ENCODE measurements at regions not wholly inside any gene's neighbourhood (a gene's known extent, or its start where the extent isn't known, plus 50 kb on each side); places are given as distances from the start of the nearest gene placed in this dataset.
"Not testable (repeated sequence)": the region's sequence is repeated elsewhere in the genome, so short reads cannot be mapped to it uniquely, and the experiment has no call there.

DNA sequence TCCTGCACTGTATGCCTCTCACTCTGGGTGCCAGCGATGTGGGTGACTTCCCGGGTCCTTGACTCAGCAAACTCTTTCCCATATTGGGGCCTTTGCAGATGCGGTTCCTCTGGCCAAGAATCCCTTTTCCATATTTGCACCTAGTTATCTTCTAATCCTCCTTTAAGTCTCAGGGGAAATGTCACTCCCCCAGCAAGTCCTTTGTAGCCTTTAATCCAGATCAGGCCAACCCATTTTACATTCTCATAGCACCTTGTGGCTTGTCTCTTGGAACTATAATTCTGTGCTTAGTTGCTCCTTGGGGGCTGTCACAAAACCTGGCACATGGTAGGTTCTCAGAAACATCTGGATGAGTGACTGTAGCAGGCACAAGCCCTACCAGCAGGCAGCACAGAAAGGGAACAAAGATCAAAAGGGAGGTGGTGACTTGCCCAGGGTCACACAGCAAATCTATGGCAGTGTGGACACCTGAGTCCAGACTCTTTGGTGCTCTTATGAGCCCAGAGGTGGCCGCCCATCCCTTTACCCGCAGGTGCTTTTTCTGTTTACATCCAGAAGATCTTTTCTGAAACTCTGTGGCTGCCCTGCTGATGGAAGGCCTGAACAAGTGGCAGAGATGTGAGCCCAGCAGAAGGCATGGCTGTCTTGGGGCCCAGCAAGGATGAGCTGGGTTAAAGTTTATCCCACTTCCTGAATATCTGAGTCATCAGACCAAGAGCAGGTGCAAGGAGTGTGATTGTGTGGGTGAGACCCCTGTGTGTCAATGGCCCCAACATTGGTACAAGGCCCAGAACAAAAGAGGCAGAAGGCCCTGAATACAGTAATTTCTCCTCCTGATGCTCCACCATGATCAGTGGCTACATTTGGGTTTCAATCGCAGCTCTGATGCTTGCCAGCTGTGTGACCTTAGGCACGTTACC, 78.6 kb upstream of the GRK3 start:
- DNase-seq: no peak

DNA sequence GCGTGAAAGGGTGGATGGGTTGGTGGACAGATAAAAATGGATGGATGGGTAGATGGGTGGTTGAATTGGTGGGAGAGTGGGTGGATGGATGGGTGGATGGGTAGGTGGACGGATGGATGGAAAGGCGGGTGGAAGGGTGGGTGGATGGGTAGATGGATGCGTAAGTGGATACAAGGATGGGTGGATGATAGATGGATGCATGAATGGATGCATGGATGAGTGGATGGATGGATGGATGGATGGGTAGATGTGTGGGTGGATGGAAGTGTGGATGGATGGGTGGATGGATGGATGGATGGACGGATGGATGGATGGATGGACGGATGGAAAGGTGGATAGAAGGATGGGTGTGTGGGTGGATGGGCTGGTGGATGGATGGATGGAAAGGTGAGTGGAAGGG, 77.0 kb upstream of the GRK3 start:
- no peak for DNase-seq

DNA sequence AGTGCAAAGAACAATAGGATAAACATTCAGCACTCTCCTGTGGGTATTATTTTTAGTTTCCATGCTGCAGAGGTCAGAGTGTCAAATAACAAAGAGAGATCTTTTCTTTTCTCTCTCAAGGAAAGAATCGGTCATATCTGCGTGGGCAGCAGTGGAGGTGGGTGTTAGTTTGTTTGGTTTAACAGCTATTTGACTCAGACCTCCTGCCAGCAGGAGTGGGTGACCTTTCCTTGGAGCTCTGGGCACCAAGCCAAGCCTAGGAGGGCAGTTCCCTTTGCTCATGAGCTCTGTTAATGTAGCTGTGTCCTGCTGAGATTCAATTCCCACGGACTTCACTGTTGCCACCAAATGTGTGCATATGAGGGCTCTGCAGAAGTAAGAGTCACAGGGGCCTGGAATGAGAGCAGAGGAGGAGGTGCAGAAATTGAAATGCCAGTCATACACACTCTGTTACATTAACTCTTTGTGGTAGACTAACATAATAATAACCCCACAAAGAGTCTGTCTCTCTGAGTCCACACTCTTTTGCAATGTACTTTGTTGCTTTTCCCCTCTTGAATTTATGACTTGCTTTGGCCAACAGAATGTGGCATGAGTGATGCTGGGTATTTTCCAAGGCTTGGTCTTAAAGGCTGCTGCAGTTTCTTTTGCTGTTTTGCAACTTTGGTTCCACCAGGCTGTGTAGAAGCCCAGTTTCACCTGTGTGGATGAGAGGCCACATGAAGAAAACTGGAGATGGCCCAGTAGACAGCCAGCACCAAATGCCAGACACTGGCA, 76.0 kb upstream of the GRK3 start:
- peak in 17 of 56 donors; percentile 2 to 44 (median 17) for DNase-seq

DNA sequence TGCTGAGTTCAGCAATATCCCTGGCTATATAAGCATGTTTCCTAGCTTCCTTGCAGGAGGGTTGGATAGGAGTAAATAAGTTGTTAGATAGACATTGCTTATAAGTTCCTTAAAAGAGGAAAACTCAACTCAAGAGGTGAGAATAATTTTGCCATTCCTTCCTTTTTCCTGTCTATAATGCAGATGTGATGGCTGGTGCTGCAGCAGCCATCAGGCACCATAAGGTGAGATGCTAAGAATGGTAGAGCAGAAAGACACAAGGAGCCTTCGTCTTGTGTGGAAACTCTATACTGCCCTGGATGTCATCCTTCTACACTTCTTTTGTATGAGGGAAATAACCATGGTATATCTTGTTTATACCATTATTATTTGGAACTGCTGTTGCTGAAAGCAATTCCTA, 74.5 kb upstream of the GRK3 start:
- no peak for DNase-seq

DNA sequence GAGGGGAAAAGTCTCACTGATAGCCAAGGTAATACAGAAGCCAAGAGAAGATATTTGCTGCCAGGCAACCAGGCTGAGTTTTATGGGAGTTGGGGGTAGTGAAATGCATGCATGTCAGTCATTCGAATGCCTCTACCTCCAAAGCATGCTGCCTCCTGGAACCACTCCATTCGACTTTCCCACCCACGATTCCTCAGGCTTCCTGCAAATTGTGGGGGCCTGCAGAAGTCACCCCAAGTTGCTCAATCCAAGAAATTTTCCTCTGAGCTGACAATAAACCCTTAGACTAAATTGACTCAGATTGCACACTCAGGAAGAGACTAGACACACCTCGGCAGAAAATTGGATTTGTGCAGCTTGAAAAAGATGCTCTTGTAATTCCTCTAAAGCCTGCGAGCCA, 73.6 kb upstream of the GRK3 start:
- DNase-seq: peak in 3 of 56 donors; percentile 6 to 18 (median 6)

DNA sequence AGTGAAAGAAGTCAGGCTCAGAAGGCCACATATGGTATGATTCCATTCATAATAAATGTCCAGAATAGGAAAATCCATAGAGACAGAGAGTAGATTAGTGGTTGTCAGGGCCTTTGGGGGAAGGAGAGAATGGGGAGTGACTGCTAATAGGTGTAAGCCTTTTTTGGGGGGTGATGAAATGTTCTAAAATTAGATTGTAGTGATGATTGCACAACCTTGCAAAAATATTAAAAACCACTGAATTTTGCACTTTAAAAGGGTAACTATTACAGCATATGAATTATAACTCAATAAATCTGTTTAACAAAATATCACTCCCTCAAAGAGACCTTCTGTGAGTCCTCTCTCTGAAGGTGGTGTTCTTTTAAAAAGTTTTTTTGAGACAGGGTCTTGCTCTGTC, 72.3 kb upstream of the GRK3 start:
- DNase-seq: no peak

DNA sequence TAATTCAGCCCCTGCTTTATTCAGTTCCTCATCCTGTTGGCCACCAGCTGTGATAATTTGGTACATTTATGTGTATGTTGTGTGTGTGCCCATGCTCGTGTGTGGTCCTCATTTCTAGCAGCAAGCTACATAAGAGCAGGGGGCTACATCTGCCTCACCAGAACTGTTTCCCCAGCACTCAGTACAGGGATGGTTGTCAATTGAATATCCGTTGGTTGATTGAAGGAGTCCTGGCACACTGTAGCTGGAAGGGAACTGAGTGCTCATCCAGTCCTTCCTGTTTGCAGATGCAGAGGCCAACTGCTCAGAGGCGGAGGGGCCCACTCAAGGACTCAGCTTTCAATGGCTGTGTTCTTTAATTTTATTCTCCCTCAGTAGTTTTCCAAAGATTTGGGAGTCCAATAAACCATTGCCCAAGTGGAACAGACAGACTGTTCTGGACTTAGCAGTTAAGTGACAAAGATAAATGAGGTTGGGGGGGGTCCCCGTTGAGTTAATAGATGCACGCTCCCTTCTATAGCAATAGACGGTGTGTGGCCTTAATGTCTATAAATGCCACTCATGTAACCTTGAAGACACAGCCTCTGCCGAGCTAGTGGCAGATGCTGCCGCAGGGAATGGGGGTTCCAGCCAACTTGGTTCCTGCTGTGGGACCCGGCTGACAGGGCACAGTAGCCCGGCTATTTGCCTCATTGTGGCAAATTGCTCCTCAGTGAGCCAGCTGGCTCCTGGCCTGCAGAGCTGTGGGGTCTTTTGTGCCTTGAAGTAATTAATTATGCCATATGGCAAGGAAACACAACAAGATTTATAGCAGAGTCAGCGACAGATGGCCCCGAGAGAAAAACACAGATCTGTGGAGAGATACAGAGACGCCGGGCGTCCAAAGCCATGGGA, 71.4 kb upstream of the GRK3 start:
- DNase-seq: peak in 46 of 56 donors; percentile 13 to 85 (median 48)

DNA sequence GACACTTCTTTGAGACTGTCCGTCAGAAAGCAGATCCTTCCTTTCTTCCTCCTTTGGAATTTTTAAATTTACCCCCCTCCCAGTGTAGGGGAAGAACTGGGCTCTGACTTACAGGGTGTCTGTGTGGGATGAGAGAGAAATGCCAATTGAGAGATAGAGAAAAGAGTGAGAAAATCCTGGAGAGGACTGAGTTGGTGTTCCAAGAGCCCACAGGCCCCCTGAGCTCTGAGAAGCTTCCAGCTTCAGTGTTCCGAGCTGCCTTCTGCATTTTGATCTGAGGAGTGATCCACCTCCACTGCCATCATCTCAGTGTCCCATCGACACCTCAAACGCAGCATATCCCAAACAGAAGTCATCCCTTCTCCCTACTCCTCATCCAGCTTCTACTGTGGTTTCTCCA, 70.7 kb upstream of the GRK3 start:
- DNase-seq: peak in 2 of 56 donors; percentile 5 to 50

DNA sequence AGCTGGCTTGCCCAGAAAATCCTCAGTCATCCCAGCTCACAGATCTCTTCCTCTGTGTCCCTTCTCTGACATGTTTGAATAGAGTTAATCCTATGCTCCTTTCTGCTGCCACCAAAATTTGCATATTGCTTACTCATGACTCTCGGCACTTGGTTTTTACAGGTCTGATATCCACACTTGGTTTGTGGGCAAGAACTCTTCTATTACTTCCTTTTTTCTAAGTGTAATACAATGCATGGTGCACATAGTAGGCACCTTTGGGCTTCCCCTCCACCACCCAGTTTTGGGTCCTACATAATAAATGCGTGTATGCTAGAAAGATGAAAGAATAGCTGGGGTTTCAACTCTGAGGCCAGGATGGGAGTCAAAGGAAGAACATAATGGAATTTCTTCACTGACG, 69.7 kb upstream of the GRK3 start:
- DNase-seq: no peak

DNA sequence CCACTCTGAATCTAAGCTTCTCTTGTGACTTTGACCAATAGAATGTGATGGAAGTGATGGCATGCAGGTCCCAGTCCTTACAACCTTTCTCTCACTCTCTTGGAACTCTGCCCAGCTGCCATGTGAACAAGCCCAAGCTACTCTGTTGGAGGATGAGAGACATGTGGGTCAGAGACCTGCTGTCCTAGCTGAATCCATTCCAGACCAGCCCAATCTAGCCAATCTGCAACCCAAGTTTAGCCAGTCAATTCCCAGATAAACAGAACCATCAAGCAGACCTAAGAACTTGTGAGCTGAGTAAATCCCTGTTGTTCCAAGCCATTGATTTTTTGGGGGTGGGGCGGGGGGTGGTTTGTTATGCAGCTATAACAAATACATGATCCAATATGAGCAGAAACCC, 69.2 kb upstream of the GRK3 start:
- no peak for DNase-seq

DNA sequence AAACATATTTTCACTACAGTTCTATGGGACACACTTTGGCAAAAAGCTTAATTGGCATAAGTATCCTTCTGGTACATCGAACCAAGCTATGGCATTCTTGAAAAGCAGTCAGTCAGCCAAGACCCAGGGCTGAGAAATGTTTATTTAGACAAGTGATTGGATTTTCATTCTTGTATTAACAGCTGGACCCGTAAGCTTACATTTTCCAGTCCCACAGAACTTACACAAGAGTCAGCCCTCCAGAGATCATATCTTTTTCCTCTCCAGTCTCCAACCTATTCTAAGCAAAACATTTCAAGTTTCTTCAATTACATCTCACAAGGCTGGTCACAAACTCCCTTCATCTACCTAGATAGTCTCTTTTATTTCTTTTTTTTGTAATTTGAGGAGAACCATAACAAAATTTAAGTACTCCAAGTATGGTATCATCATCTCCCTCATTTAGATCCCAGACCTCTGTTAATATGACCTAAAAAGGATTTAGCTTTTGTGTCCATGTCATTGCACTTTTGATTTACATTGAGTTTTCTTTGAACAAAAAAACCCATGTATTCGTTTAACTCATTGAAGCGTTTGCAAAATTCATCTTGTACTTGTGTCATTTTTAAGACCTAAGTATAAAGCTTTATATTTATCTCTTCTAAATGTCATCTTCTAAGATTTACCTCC, 67.9 kb upstream of the GRK3 start:
- no peak for DNase-seq

DNA sequence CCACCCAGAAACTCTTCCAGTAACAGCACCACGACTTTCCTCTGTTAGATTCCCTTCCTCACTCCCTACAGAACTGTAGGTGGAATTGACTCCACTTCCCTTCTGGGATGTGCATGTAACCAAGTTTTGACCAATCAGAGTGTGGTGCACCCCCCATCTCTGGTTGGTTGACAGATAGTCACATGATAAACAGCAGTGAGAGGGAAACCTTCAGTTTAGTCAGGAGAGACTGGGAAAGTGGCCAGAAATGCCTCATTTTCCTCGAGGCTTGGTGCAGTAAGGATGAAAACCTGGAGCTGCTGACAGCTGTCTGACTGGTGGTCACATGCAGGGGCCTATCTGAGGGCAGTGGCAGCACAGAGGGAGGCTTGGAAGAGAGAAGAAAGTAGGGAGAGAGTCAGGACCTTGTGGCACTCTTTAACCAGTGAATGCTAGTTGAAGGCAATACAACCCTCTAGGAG, 67.3 kb upstream of the GRK3 start:
- no peak for DNase-seq

DNA sequence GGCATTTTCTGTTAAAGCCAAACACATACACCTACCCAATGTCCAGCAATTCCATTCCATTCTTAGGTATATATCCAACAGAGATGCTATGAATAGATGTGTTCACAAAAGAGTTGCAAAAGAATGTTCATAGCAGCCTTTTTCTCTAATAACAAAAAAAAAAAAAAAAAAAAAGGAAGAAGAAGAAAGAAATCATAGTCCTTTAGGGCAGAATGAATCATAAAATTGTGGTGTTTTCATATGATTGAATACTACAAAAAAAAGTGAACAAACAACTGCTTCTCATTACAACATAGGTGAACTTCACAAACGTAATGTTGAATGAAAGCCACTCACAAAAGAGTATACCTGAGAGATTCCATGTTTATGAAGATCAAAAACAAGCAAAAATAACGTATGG, 66.8 kb upstream of the GRK3 start:
- DNase-seq: no peak

DNA sequence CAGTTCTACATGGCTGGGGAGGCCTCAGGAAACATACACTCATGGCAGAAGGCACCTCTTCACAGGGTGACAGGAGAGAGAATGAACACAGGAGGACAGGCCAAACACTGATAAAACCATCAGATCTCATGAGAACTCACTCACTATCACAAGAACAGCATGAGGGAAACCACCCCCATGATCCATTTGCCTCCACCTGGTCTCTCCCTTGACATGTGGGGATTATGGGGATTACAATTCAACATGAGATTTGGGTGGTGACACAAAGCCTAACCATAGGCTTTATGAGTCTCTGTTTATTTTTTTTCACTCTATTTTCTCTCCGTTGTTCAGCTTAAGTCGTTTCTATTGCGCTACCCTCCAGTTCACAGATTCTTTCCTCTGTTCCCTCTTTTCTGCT, 63.8 kb upstream of the GRK3 start:
- DNase-seq: not testable (repeated sequence)

DNA sequence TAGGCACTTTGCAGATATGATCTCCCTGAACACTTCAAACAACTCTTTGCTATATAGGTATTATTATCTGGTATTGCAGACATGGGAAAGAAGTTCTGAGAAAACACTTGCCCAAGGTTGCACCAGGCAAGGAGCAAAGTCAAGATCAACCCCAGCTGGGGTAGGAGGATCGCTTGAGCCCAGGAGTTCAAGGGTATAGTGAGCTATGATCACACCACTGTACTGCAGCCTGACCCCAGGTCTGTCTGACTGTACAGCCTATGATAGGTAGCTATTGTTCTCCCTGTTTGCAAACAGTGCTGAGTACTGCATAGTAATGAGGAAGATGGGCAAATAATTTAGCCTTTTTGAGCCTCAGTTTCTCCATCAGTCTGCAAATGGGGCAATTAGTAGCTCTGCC, 60.5 kb upstream of the GRK3 start:
- DNase-seq: not testable (repeated sequence)

DNA sequence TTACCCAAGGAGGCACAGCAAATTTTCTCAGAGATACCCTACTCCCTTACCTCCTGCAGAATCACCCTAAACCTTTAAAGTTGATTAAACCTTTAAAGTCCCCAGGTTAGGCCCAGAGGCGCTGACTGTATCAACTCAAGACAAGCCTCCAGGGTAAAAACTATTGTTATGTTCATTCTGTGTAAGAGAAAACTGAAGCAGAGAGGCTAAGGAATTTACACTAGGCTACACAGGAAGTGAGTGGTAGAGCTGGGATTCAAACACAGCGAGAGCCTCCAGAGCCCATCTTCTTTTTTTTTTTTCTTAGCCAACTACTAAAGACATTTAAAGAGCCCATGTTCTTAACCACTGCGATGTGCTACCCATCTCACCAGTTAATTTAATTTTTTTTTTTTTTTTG, 56.3 kb upstream of the GRK3 start:
- no peak for DNase-seq

DNA sequence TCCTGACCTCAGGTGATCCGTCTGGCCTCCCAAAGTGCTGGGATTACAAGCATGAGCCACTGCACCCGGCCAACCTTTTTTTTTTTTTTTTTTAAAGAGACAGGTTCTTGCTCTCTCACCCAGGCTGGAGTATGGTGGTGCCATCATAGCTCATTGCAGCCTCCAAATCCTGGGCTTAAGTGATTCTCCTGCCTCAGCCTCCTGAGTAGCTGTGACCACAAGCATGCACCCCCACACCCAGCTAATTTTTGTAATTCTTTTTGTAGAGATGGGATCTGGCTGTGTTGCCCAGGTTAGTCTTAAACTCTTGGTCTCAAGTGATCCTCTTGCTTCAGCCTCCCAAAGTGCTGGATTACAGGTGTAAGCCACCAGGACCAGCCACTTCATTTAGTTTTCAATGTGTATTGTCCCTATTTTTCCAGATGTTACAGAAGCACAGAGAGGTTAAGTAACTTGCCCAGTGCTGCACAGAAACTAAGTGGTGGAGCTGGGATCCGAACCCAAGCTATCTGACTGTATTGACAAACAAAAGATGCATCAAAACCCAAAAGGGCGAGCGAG, 55.6 kb upstream of the GRK3 start:
- no peak for DNase-seq

DNA sequence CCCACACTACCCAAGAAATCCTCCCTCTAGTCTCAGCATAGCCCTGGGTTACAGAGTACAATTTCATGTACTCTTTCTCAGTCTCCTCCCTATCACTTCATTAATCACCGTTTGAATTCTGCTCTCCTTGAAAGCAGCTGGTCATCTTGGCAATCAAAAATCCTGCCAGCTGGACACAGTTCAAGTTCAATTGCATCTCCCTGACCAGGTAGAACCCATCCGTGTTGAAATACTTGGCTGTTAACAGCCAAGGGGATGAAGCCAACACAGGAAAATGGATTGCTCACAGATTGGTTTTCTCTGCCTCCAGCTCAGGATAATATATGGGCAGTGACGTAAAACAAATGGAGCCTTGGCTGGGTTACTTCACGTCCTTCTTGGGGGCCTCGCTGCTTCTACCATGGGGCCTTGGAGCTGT, 55.1 kb upstream of the GRK3 start:
- DNase-seq: no peak

DNA sequence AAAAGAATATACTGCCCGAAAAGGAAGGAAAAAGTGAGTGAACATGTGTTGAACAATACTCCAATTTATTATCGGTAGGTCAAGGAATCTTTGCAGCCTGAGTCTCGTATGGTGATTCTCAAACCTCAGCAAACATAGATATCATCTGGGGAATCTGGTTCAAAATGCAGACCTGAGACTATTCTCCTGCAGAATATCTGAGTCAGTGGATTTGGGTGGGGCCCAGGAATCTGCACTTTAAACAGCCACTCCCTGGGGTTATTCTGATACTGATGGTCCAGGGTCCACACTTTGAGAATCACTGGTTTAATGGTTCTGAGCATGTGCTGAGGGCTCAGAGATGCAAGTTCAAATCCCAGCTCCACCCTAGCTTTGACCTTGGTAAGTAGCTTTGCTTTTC, 53.6 kb upstream of the GRK3 start:
- DNase-seq: no peak

DNA sequence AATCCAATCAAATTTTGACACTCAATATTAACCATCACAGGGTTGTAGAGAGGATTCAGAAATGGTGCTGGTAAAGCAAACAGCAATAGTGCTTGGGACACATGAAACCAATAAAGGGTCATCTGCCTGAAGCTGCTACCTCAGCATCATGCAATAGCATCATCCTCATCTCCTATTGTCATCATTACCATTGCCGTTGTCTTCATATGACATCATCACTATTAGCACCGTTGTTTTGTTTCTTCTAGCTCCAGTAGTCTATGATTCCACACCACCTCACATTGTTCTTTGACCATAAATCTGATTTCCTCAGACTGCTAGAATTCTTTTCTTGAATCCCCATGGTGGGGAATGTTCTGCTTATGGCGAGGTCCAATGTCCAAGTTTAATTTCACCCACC, 52.8 kb upstream of the GRK3 start:
- DNase-seq: no peak

Data from amygdala (tissue), 56 donors.